ENCODE measurements at regions not wholly inside any gene's neighbourhood (a gene's known extent, or its start where the extent isn't known, plus 50 kb on each side); places are given as distances from the start of the nearest gene placed in this dataset.

GRCh38 chr18:67597759-67598158 is 81.2 kb upstream of the DSEL start:
- TF ChIP-seq, protein P1, sequence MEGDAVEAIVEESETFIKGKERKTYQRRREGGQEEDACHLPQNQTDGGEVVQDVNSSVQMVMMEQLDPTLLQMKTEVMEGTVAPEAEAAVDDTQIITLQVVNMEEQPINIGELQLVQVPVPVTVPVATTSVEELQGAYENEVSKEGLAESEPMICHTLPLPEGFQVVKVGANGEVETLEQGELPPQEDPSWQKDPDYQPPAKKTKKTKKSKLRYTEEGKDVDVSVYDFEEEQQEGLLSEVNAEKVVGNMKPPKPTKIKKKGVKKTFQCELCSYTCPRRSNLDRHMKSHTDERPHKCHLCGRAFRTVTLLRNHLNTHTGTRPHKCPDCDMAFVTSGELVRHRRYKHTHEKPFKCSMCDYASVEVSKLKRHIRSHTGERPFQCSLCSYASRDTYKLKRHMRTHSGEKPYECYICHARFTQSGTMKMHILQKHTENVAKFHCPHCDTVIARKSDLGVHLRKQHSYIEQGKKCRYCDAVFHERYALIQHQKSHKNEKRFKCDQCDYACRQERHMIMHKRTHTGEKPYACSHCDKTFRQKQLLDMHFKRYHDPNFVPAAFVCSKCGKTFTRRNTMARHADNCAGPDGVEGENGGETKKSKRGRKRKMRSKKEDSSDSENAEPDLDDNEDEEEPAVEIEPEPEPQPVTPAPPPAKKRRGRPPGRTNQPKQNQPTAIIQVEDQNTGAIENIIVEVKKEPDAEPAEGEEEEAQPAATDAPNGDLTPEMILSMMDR (IDR thresholded peaks at IDR 0.05): no peak
- TF ChIP-seq POLR2A (IDR thresholded peaks at IDR 0.05): no peak
- TF ChIP-seq EP300 (IDR thresholded peaks at IDR 0.05): no peak
- H3K4me3 ChIP-seq: no peak overlapping the region
- H3K27me3 ChIP-seq: no peaks in the 10 kb centered on the region
- H3K4me1 ChIP-seq: peaks cover 0 to 9% (median 0%) of the 10 kb centered on the region in 4 donors
- WGBS, 2 donors: 84 to 88% methylated on average over 2 of the region's 2 CpGs
- H3K36me3 ChIP-seq: no peaks in the 10 kb centered on the region
- H3K9me3 ChIP-seq: peaks cover 0 to 21% (median 4%) of the 10 kb centered on the region in 4 donors
- no peak overlapping the region for H3K27ac ChIP-seq
- DNase-seq (ENCODE audit: low spot score in 2 of 2): no peak

- Histone ChIP-seq H3K4me3 (no peak overlapping the region), H3K27ac (no peak overlapping the region), H3K27me3 (no peaks in the 10 kb centered on the region), H3K36me3 (no peaks in the 10 kb centered on the region), H3K4me1 (peaks cover 0 to 9% (median 0%) of the 10 kb centered on the region in 4 donors), H3K9me3 (peaks cover 0 to 9% (median 4%) of the 10 kb centered on the region in 4 donors)
- no peak for DNase-seq (ENCODE audit: low spot score in 2 of 2)
- WGBS, 2 donors: 95 to 97% methylated on average over 1 of the region's 1 CpG
- TF ChIP-seq, protein P1 (IDR thresholded peaks at IDR 0.05): no peak
- TF ChIP-seq POLR2A (IDR thresholded peaks at IDR 0.05) (no peak), EP300 (IDR thresholded peaks at IDR 0.05) (no peak)
Measured at GRCh38 chr18:67596003-67596402, 79.5 kb upstream of the DSEL start.

- Histone ChIP-seq H3K9me3 (peaks cover 0 to 5% (median 2%) of the 10 kb centered on the region in 4 donors), H3K27me3 (no peaks in the 10 kb centered on the region), H3K27ac (no peak overlapping the region), H3K4me1 (no peaks in the 10 kb centered on the region), H3K36me3 (no peaks in the 10 kb centered on the region), H3K4me3 (no peak overlapping the region)
- no peak for DNase-seq (ENCODE audit: low spot score in 2 of 2)
- 30 to 32% methylated on average over 3 of the region's 3 CpGs for WGBS, 2 donors
- no peak for TF ChIP-seq EP300 (IDR thresholded peaks at IDR 0.05)
- no peak for TF ChIP-seq POLR2A (IDR thresholded peaks at IDR 0.05)
- TF ChIP-seq, protein P1 (IDR thresholded peaks at IDR 0.05): no peak
Measured at GRCh38 chr18:67590571-67591141, 74.1 kb upstream of the DSEL start.

DNA sequence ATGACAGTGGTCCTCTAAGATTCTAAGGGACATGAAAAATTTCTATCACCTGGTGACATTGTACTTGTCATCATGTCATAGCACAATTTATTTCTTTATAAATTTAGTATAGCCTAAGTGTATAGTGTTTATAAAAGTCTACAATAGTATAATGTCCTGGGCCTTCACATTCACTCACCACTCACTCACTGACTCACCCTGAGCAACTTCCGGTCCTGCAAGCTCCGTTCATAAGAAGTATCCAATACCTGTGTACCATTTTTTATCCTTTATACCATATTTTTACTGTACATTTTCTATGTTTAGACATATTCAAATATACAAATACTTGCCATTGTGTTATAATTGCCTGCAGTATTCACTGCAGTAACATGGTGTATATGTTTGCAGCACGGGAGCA is 72.8 kb upstream of the DSEL start:
- Histone ChIP-seq H3K27me3 (no peaks in the 10 kb centered on the region), H3K9me3 (no peaks in the 10 kb centered on the region), H3K27ac (no peak overlapping the region), H3K4me1 (no peaks in the 10 kb centered on the region), H3K4me3 (no peak overlapping the region), H3K36me3 (no peaks in the 10 kb centered on the region)
- no peak for DNase-seq (ENCODE audit: low spot score in 2 of 2)
- WGBS, 2 donors: 90 to 91% methylated on average over 3 of the region's 3 CpGs
- no peak for TF ChIP-seq EP300 (IDR thresholded peaks at IDR 0.05)
- TF ChIP-seq POLR2A (IDR thresholded peaks at IDR 0.05): no peak
- TF ChIP-seq, protein P1 (IDR thresholded peaks at IDR 0.05): no peak

DNA sequence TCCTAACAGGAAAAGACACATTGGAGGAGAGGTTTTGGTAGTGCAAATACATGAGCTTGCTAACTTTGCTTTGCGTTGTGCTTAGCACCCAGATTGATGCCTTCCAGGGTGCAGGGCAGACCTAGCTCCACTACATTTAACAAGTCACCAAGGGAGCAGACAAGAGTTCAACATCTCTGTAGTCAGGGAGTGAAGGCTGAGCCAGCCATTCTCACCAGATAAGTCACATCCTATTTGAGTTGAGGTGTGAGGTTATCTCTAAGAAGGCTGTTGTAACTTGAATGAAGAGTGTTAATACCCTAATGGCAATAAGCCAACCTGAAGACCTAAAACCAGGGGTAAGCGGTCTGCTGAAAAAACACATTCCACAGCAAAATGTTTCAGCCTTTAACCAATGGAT is 69.6 kb upstream of the DSEL start:
- no peaks in the 10 kb centered on the region for H3K9me3 ChIP-seq
- WGBS, 2 donors: 81% methylated on average over 2 of the region's 2 CpGs
- no peaks in the 10 kb centered on the region for H3K27me3 ChIP-seq
- no peak overlapping the region for H3K4me3 ChIP-seq
- H3K4me1 ChIP-seq: no peaks in the 10 kb centered on the region
- no peaks in the 10 kb centered on the region for H3K36me3 ChIP-seq
- no peak overlapping the region for H3K27ac ChIP-seq
- no peak for DNase-seq (ENCODE audit: low spot score in 2 of 2)
- TF ChIP-seq EP300 (IDR thresholded peaks at IDR 0.05) (no peak), POLR2A (IDR thresholded peaks at IDR 0.05) (no peak)
- TF ChIP-seq, protein P1 (IDR thresholded peaks at IDR 0.05): no peak
